ENCODE measurements at regions not wholly inside any gene's neighbourhood (a gene's known extent, or its start where the extent isn't known, plus 50 kb on each side); places are given as distances from the start of the nearest gene placed in this dataset.

DNA sequence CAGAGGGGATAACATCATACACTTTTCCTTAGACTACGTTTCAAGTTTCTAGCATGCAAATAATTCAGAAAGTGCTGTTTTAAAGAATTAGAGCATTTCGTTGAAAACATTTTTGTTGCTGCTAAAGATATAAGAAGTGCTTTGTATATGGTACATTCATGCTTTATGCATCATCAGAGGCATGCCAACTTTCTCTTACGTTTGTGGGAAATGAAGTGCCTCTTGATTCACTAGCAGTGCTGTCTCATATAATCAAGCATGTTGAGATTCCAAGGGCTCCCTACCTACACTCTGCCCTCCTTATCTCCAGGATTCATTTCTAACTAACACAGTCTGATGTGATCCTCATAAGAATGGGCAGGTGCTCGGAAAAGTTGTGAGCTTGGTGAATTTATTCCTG, 748.6 kb upstream of the DDX18 start:
- FAIRE-seq (no peak), DNase-seq (ENCODE audit: low read depth in 1 of 2, low spot score in 2 of 2) (no peak)
- Histone ChIP-seq H2BK5ac (ENCODE audit: low read depth, low read length) (no peak overlapping the region), H3K14ac (ENCODE audit: insufficient read length) (no peak overlapping the region), H3K79me2 (ENCODE audit: control insufficient read depth in 1 of 2, insufficient read depth in 2 of 2, low read length in 2 of 2) (no peaks in the 10 kb centered on the region), H3K23ac (ENCODE audit: insufficient read length) (no peak overlapping the region), H3K23me2 (ENCODE audit: low read depth, low read length) (no peaks in the 10 kb centered on the region), H4K8ac (ENCODE audit: extremely low read depth, insufficient read depth, low read length) (no peak overlapping the region), H4K20me1 (replicated peaks in 1 of 2; ENCODE audit: control insufficient read depth in 1 of 2, insufficient read depth in 2 of 2, low read length in 2 of 2) (no peaks in the 10 kb centered on the region), H3K4me3 (ENCODE audit: extremely low read depth in 1 of 4, insufficient read depth in 2 of 4, low read depth in 3 of 4, low read length in 4 of 4) (no peak overlapping the region), H2AK5ac (ENCODE audit: low read depth, low read length) (no peak overlapping the region), H3K27ac (ENCODE audit: low read depth, low read length) (no peak overlapping the region), H2BK120ac (replicated peaks; ENCODE audit: low read depth, low read length) (no peak overlapping the region), H3K18ac (ENCODE audit: extremely low read depth, low read length) (no peak overlapping the region), H3K4ac (replicated peaks; ENCODE audit: insufficient read length, low read depth, low read length) (no peak overlapping the region), H3K27me3 (replicated peaks in 1 of 4; ENCODE audit: control insufficient read depth in 3 of 4, extremely low read depth in 1 of 4, insufficient read depth in 3 of 4, low read length in 3 of 4) (no peaks in the 10 kb centered on the region), H4K5ac (ENCODE audit: insufficient read length, low read depth, low read length) (no peak overlapping the region), H2BK20ac (ENCODE audit: low read length) (no peak overlapping the region), H3K79me1 (ENCODE audit: low read depth, low read length) (no peaks in the 10 kb centered on the region), H3K4me2 (ENCODE audit: insufficient read depth in 1 of 2, low read depth in 2 of 2, low read length in 2 of 2) (no peak overlapping the region), H3K9me3 (ENCODE audit: insufficient read depth in 2 of 2, low read depth in 1 of 2, low read length in 1 of 2) (peaks cover 3 to 6% of the 10 kb centered on the region in 2 experiments; a peak in 3 of 4 replicates), H3K9ac (replicated peaks in 1 of 4; ENCODE audit: extremely low read depth in 1 of 4, low read depth in 3 of 4, low read length in 3 of 4) (no peak overlapping the region), H3K36me3 (ENCODE audit: control insufficient read depth in 2 of 4, insufficient read depth in 4 of 4, low read length in 3 of 4) (no peaks in the 10 kb centered on the region), H3K4me1 (replicated peaks in 1 of 4; ENCODE audit: control insufficient read depth in 3 of 4, insufficient read depth in 4 of 4, low read length in 3 of 4) (no peaks in the 10 kb centered on the region), H2BK12ac (ENCODE audit: low read depth, low read length) (no peak overlapping the region), H2AFZ (ENCODE audit: low read length) (no peak overlapping the region), H2BK15ac (ENCODE audit: low read length) (no peak overlapping the region), H4K91ac (replicated peaks; ENCODE audit: insufficient read length, low read length) (no peak overlapping the region), H3K56ac (replicated peaks; ENCODE audit: insufficient read length, low read depth, low read length) (no peak overlapping the region)
- POLR2A ChIA-PET (ENCODE audit: partially characterized antibody), result no interaction called here
- TF ChIP-seq KDM5A (IDR thresholded peaks at IDR 0.05; ENCODE audit: low read length) (no peak), RXRA (IDR thresholded peaks at IDR 0.05; ENCODE audit: insufficient read depth, low read depth, low read length) (no peak), CEBPB (IDR thresholded peaks at IDR 0.05; ENCODE audit: low read depth, low read length) (no peak)
- CTCF ChIA-PET (ENCODE audit: partially characterized antibody), result no interaction called here
- WGBS, 2 experiments (ENCODE audit: extremely low coverage in 1 of 2, insufficient coverage in 1 of 2, insufficient read length in 1 of 2, insufficient replicate concordance in 2 of 2, low coverage in 1 of 2, low lambda C conversion rate in 2 of 2, missing lambda C conversion rate in 1 of 2), result 88% methylated on average over 4 of the region's 4 CpGs; no CpG with 5 or more reads in 1 of the 2 experiments
